Transverse colon (tissue), 4 donors: ENCODE measurements at regions not wholly inside any gene's neighbourhood (a gene's known extent, or its start where the extent isn't known, plus 50 kb on each side); places are given as distances from the start of the nearest gene placed in this dataset.

Experiments
- POLR2A ChIP-seq: fragments of 450-650 bp; IDR thresholded peaks from one replicate; pipeline ENCODE4 v1.6.1; 2016; ENCODE audit warnings: antibody characterized with exemption, mild to moderate bottlenecking, moderate library complexity
- POLR2AphosphoS5 ChIP-seq, 3 donors: sonication (generic); formaldehyde crosslinking; IDR thresholded peaks; one replicate each; pipeline ENCODE4 v1.6.1; 2016; ENCODE audit warnings: antibody characterized with exemption in 3 of 3
- TF ChIP-seq, protein P1 (sequence below), 5 experiments: fragments of 200-600 bp in 3 of 5; fragments of 450-650 bp in 2 of 5; sonication (generic) in 3 of 5; IDR thresholded peaks; 1 replicate in 2 of 5; 2 replicates in 3 of 5; pipeline ENCODE4 v1.5.1; 2016 to 2017; ENCODE audit warnings: antibody characterized with exemption in 5 of 5, inconsistent platforms in 3 of 5, mild to moderate bottlenecking in 2 of 5, moderate library complexity in 1 of 5

- TF ChIP-seq, protein P1, sequence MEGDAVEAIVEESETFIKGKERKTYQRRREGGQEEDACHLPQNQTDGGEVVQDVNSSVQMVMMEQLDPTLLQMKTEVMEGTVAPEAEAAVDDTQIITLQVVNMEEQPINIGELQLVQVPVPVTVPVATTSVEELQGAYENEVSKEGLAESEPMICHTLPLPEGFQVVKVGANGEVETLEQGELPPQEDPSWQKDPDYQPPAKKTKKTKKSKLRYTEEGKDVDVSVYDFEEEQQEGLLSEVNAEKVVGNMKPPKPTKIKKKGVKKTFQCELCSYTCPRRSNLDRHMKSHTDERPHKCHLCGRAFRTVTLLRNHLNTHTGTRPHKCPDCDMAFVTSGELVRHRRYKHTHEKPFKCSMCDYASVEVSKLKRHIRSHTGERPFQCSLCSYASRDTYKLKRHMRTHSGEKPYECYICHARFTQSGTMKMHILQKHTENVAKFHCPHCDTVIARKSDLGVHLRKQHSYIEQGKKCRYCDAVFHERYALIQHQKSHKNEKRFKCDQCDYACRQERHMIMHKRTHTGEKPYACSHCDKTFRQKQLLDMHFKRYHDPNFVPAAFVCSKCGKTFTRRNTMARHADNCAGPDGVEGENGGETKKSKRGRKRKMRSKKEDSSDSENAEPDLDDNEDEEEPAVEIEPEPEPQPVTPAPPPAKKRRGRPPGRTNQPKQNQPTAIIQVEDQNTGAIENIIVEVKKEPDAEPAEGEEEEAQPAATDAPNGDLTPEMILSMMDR (IDR thresholded peaks at IDR 0.05), result no peak
- TF ChIP-seq POLR2A (no peak), POLR2AphosphoS5 (IDR thresholded peaks at IDR 0.05) (no peak)
Measured at GRCh38 chr7:135808206-135808605, 59.6 kb upstream of the FAM180A start.
